Neural progenitor cell (in vitro differentiated cells): ENCODE measurements at regions not wholly inside any gene's neighbourhood (a gene's known extent, or its start where the extent isn't known, plus 50 kb on each side); places are given as distances from the start of the nearest gene placed in this dataset.

Experiments used
- EZH2 ChIP-seq: fragments of 200-600 bp; sonication (generic); IDR thresholded peaks from 2 replicates; pipeline ENCODE4 v1.6.1; 2017; ENCODE audit warnings: antibody characterized with exemption, mild to moderate bottlenecking, moderate library complexity
- EZH2phosphoT487 ChIP-seq: fragments of 200-600 bp; sonication (generic); IDR thresholded peaks from 2 replicates; pipeline ENCODE4 v1.6.1; 2017; ENCODE audit warnings: antibody characterized with exemption
- TF ChIP-seq, protein P1 (sequence below): fragments of 200-600 bp; sonication (generic); IDR thresholded peaks from 2 replicates; pipeline ENCODE4 v1.5.1; 2017; ENCODE audit warnings: antibody characterized with exemption, mild to moderate bottlenecking

DNA sequence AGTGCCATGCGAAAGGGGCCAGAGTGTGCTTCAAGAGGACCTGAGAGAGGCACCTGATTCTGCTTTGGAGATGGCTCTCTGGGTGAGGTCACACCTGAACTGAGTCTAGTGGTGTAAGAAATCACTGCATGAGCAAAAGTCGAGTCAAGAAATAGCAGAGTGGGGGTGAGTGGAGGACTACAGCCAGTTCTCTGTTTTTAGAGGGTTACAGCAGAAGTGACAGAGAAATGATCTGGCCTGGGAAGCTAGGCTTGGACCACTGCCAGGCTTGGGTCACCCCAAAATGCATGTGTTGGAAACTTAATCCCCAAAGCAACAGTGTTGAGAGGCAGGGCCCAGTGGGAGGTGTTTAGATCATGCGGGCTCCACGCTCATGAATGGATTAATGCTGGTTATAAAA lies 312.0 kb downstream of the CBLN1 start:
- TF ChIP-seq, protein P1, sequence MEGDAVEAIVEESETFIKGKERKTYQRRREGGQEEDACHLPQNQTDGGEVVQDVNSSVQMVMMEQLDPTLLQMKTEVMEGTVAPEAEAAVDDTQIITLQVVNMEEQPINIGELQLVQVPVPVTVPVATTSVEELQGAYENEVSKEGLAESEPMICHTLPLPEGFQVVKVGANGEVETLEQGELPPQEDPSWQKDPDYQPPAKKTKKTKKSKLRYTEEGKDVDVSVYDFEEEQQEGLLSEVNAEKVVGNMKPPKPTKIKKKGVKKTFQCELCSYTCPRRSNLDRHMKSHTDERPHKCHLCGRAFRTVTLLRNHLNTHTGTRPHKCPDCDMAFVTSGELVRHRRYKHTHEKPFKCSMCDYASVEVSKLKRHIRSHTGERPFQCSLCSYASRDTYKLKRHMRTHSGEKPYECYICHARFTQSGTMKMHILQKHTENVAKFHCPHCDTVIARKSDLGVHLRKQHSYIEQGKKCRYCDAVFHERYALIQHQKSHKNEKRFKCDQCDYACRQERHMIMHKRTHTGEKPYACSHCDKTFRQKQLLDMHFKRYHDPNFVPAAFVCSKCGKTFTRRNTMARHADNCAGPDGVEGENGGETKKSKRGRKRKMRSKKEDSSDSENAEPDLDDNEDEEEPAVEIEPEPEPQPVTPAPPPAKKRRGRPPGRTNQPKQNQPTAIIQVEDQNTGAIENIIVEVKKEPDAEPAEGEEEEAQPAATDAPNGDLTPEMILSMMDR: no peak
- TF ChIP-seq EZH2 (no peak), EZH2phosphoT487 (no peak)
